ENCODE measurements at regions not wholly inside any gene's neighbourhood (a gene's known extent, or its start where the extent isn't known, plus 50 kb on each side); places are given as distances from the start of the nearest gene placed in this dataset.

DNA sequence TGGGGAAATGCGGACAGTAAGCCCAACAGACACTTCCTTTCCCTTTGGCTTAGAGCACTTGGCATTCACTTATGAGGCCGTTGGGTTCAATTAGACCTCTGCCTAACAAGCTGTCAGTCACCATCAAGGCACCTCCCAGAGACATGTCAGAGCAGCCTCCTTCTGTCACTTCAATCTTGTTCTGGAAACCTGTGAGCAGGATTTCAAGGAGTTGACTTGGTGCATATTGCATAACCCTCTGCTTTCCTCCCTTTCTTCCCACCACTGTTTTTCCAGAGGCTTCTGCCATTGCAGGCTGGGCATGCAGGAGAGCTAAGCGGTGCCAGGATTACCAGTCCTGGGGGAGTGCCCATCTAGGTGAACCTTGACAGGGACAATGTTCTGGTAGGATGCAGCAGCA, 484.2 kb upstream of the LRRC4C start:
- TF ChIP-seq, protein P1, sequence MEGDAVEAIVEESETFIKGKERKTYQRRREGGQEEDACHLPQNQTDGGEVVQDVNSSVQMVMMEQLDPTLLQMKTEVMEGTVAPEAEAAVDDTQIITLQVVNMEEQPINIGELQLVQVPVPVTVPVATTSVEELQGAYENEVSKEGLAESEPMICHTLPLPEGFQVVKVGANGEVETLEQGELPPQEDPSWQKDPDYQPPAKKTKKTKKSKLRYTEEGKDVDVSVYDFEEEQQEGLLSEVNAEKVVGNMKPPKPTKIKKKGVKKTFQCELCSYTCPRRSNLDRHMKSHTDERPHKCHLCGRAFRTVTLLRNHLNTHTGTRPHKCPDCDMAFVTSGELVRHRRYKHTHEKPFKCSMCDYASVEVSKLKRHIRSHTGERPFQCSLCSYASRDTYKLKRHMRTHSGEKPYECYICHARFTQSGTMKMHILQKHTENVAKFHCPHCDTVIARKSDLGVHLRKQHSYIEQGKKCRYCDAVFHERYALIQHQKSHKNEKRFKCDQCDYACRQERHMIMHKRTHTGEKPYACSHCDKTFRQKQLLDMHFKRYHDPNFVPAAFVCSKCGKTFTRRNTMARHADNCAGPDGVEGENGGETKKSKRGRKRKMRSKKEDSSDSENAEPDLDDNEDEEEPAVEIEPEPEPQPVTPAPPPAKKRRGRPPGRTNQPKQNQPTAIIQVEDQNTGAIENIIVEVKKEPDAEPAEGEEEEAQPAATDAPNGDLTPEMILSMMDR (conservative IDR thresholded peaks at IDR 0.05 in 1 of 2, IDR thresholded peaks at IDR 0.05 in 1 of 2; ENCODE audit: extremely low read depth in 1 of 2, insufficient read depth in 1 of 2, low read depth in 1 of 2, low read length in 2 of 2), result no peak
- TF ChIP-seq EZH2 (IDR thresholded peaks at IDR 0.05; ENCODE audit: borderline replicate concordance, low read length), result no peak
